ENCODE measurements at regions not wholly inside any gene's neighbourhood (a gene's known extent, or its start where the extent isn't known, plus 50 kb on each side); places are given as distances from the start of the nearest gene placed in this dataset.

- Histone ChIP-seq H3K9ac (ENCODE audit: low read depth, low read length) (no peak overlapping the region), H3K4me3 (ENCODE audit: low read length) (no peak overlapping the region), H3K36me3 (ENCODE audit: insufficient read depth, low read depth, low read length) (no peaks in the 10 kb centered on the region), H3K9me3 (ENCODE audit: insufficient read depth, low read depth, low read length) (no peaks in the 10 kb centered on the region), H3K27ac (ENCODE audit: low read length) (no peak overlapping the region), H3K4me1 (ENCODE audit: insufficient read depth, low read length) (no peaks in the 10 kb centered on the region), H3K27me3 (ENCODE audit: insufficient read depth, low read length) (no peaks in the 10 kb centered on the region)
Measured at GRCh38 chr2:239475161-239476028, 74.6 kb upstream of the HDAC4 start.

- Histone ChIP-seq H3K9me3 (ENCODE audit: insufficient read depth, low read depth, low read length) (peaks cover 14% of the 10 kb centered on the region; the same call in 1 of the 2 replicates), H3K4me1 (ENCODE audit: insufficient read depth, low read length) (no peaks in the 10 kb centered on the region), H3K36me3 (ENCODE audit: insufficient read depth, low read depth, low read length) (no peaks in the 10 kb centered on the region), H3K27ac (ENCODE audit: low read length) (no peak overlapping the region), H3K9ac (ENCODE audit: low read depth, low read length) (no peak overlapping the region), H3K27me3 (ENCODE audit: insufficient read depth, low read length) (no peaks in the 10 kb centered on the region), H3K4me3 (ENCODE audit: low read length) (no peak overlapping the region)
Measured at GRCh38 chr2:239473211-239473805, 72.5 kb upstream of the HDAC4 start.

- no peak overlapping the region for H3K9ac ChIP-seq (ENCODE audit: low read depth, low read length)
- H3K27ac ChIP-seq (ENCODE audit: low read length): no peak overlapping the region
- H3K4me1 ChIP-seq (ENCODE audit: insufficient read depth, low read length): no peaks in the 10 kb centered on the region
- no peaks in the 10 kb centered on the region for H3K36me3 ChIP-seq (ENCODE audit: insufficient read depth, low read depth, low read length)
- H3K27me3 ChIP-seq (ENCODE audit: insufficient read depth, low read length): no peaks in the 10 kb centered on the region
- no peak overlapping the region for H3K4me3 ChIP-seq (ENCODE audit: low read length)
- peaks cover 16% of the 10 kb centered on the region; the same call in 1 of the 2 replicates for H3K9me3 ChIP-seq (ENCODE audit: insufficient read depth, low read depth, low read length)
Measured at GRCh38 chr2:239472235-239472775, 71.5 kb upstream of the HDAC4 start.

GRCh38 chr2:239471011-239471792, 70.4 kb upstream of the HDAC4 start:
- H3K36me3 ChIP-seq (ENCODE audit: insufficient read depth, low read depth, low read length): no peaks in the 10 kb centered on the region
- H3K4me1 ChIP-seq (ENCODE audit: insufficient read depth, low read length): no peaks in the 10 kb centered on the region
- H3K27ac ChIP-seq (ENCODE audit: low read length): no peak overlapping the region
- H3K9me3 ChIP-seq (ENCODE audit: insufficient read depth, low read depth, low read length): peaks cover 16% of the 10 kb centered on the region; the same call in 1 of the 2 replicates
- H3K4me3 ChIP-seq (ENCODE audit: low read length): no peak overlapping the region
- H3K27me3 ChIP-seq (ENCODE audit: insufficient read depth, low read length): no peaks in the 10 kb centered on the region
- no peak overlapping the region for H3K9ac ChIP-seq (ENCODE audit: low read depth, low read length)

GRCh38 chr2:239470151-239470900, 69.5 kb upstream of the HDAC4 start:
- no peak overlapping the region for H3K4me3 ChIP-seq (ENCODE audit: low read length)
- H3K27ac ChIP-seq (ENCODE audit: low read length): no peak overlapping the region
- H3K27me3 ChIP-seq (ENCODE audit: insufficient read depth, low read length): no peaks in the 10 kb centered on the region
- H3K36me3 ChIP-seq (ENCODE audit: insufficient read depth, low read depth, low read length): no peaks in the 10 kb centered on the region
- H3K9ac ChIP-seq (ENCODE audit: low read depth, low read length): no peak overlapping the region
- no peaks in the 10 kb centered on the region for H3K4me1 ChIP-seq (ENCODE audit: insufficient read depth, low read length)
- peaks cover 16% of the 10 kb centered on the region; the same call in 1 of the 2 replicates for H3K9me3 ChIP-seq (ENCODE audit: insufficient read depth, low read depth, low read length)

- Histone ChIP-seq H3K9ac (ENCODE audit: low read depth, low read length) (no peak overlapping the region), H3K4me1 (ENCODE audit: insufficient read depth, low read length) (no peaks in the 10 kb centered on the region), H3K36me3 (ENCODE audit: insufficient read depth, low read depth, low read length) (no peaks in the 10 kb centered on the region), H3K4me3 (ENCODE audit: low read length) (no peak overlapping the region), H3K27ac (ENCODE audit: low read length) (no peak overlapping the region), H3K9me3 (ENCODE audit: insufficient read depth, low read depth, low read length) (peaks cover 16% of the 10 kb centered on the region; the same call in 1 of the 2 replicates), H3K27me3 (ENCODE audit: insufficient read depth, low read length) (no peaks in the 10 kb centered on the region)
Measured at GRCh38 chr2:239469106-239469960, 68.5 kb upstream of the HDAC4 start.

GRCh38 chr2:239468491-239469105, 67.8 kb upstream of the HDAC4 start:
- Histone ChIP-seq H3K4me1 (ENCODE audit: insufficient read depth, low read length) (no peaks in the 10 kb centered on the region), H3K27me3 (ENCODE audit: insufficient read depth, low read length) (no peaks in the 10 kb centered on the region), H3K27ac (ENCODE audit: low read length) (no peak overlapping the region), H3K4me3 (ENCODE audit: low read length) (no peak overlapping the region), H3K9ac (ENCODE audit: low read depth, low read length) (no peak overlapping the region), H3K36me3 (ENCODE audit: insufficient read depth, low read depth, low read length) (no peaks in the 10 kb centered on the region), H3K9me3 (ENCODE audit: insufficient read depth, low read depth, low read length) (peaks cover 16% of the 10 kb centered on the region; the same call in 1 of the 2 replicates)

GRCh38 chr2:239467956-239468490, 67.2 kb upstream of the HDAC4 start:
- Histone ChIP-seq H3K9ac (ENCODE audit: low read depth, low read length) (no peak overlapping the region), H3K9me3 (ENCODE audit: insufficient read depth, low read depth, low read length) (peaks cover 16% of the 10 kb centered on the region; the same call in 1 of the 2 replicates), H3K36me3 (ENCODE audit: insufficient read depth, low read depth, low read length) (no peaks in the 10 kb centered on the region), H3K27ac (ENCODE audit: low read length) (no peak overlapping the region), H3K27me3 (ENCODE audit: insufficient read depth, low read length) (no peaks in the 10 kb centered on the region), H3K4me3 (ENCODE audit: low read length) (no peak overlapping the region), H3K4me1 (ENCODE audit: insufficient read depth, low read length) (no peaks in the 10 kb centered on the region)

- Histone ChIP-seq H3K27ac (ENCODE audit: low read length) (no peak overlapping the region), H3K9ac (ENCODE audit: low read depth, low read length) (no peak overlapping the region), H3K4me1 (ENCODE audit: insufficient read depth, low read length) (no peaks in the 10 kb centered on the region), H3K9me3 (ENCODE audit: insufficient read depth, low read depth, low read length) (peaks cover 16% of the 10 kb centered on the region; the same call in 1 of the 2 replicates), H3K27me3 (ENCODE audit: insufficient read depth, low read length) (no peaks in the 10 kb centered on the region), H3K4me3 (ENCODE audit: low read length) (no peak overlapping the region), H3K36me3 (ENCODE audit: insufficient read depth, low read depth, low read length) (no peaks in the 10 kb centered on the region)
Measured at GRCh38 chr2:239467281-239467955, 66.6 kb upstream of the HDAC4 start.

Data from iPS-20b (cell line).